A549 (cell line): ENCODE measurements at regions not wholly inside any gene's neighbourhood (a gene's known extent, or its start where the extent isn't known, plus 50 kb on each side); places are given as distances from the start of the nearest gene placed in this dataset.

Experiments used
- ATAC-seq, 2 experiments: fragments of 200-7000 bp in 1 of 2; fragments of >200 bp in 1 of 2; cut with Nextera tagmentation in 1 of 2; cut with Tn5 transposase in 1 of 2; 3 replicates each; pipeline versions ENCODE4 v1.8.0 to v1.9.1; 2018 to 2020; ENCODE audit warnings: mild to moderate bottlenecking in 1 of 2, moderate library complexity in 1 of 2
- CTCF ChIA-PET: fragments of 300-600 bp; sonication (Branson Sonifier 250); formaldehyde crosslinking; extraction: SDS; loops from one replicate; lab custom pipeline; 2021; ENCODE audit warnings: antibody characterized with exemption, inconsistent platforms; lab: Yijun Ruan, JAX
- POLR2A ChIA-PET: fragments of 350-600 bp; formaldehyde crosslinking; extraction: SDS; loops from one replicate; lab custom pipeline; 2021; ENCODE audit warnings: antibody characterized with exemption, inconsistent platforms; lab: Yijun Ruan, JAX
- DNase-seq, 2 experiments: peaks; one replicate each; pipeline versions ENCODE4 v3.0.0 to v3.0.0-alpha.2; 2011 to 2016; ENCODE audit warnings: low read depth in 1 of 2, low spot score in 1 of 2
- FAIRE-seq: peaks from 2 replicates; lab custom pipeline; 2011; peaks lifted over from hg19 to GRCh38; lab: Jason Lieb, UNC
- H3K27ac ChIP-seq, 2 experiments: fragments of >200 bp; sonication (Bioruptor Twin); formaldehyde crosslinking; 3 replicates each; pipeline ENCODE4 v1.5.1; 2016 to 2017
- H3K4me1 ChIP-seq: fragments of >200 bp; sonication (Bioruptor Twin); formaldehyde crosslinking; 3 replicates; pipeline ENCODE4 v1.6.1; 2016
- H3K4me2 ChIP-seq: fragments of >200 bp; sonication (Bioruptor Twin); formaldehyde crosslinking; 3 replicates; pipeline ENCODE4 v1.6.1; 2016
- H3K4me3 ChIP-seq: fragments of >200 bp; sonication (Bioruptor Twin); formaldehyde crosslinking; 3 replicates; pipeline ENCODE4 v1.5.1; 2016
- H3K9me3 ChIP-seq: fragments of >200 bp; sonication (Bioruptor Twin); formaldehyde crosslinking; 3 replicates; pipeline ENCODE4 v1.6.1; 2016
- CBX2 ChIP-seq: fragments of 200-600 bp; sonication (generic); IDR thresholded peaks from 2 replicates; pipeline ENCODE4 v1.6.1; 2016; ENCODE audit warnings: low read depth, mild to moderate bottlenecking, borderline replicate concordance
- CHD4 ChIP-seq: fragments of 200-600 bp; sonication (generic); IDR thresholded peaks from 2 replicates; pipeline ENCODE4 v1.6.1; 2016; ENCODE audit warnings: antibody characterized with exemption, mild to moderate bottlenecking, borderline replicate concordance
- CTCF ChIP-seq: fragments of >200 bp; sonication (Bioruptor Twin); formaldehyde crosslinking; IDR thresholded peaks from 3 replicates; pipeline ENCODE4 v1.5.1; 2016
- ELK1 ChIP-seq: fragments of 150-350 bp; IDR thresholded peaks from 2 replicates; pipeline ENCODE4 v1.6.1; 2014; ENCODE audit warnings: low read depth, mild to moderate bottlenecking, low read length
- FOSB ChIP-seq: fragments of 250-450 bp; sonication (Bioruptor Pico); IDR thresholded peaks from 2 replicates; pipeline ENCODE4 v1.5.0; 2020; ENCODE audit warnings: mild to moderate bottlenecking, moderate library complexity
- FOXS1 ChIP-seq: fragments of 250-450 bp; sonication (Bioruptor Pico); IDR thresholded peaks from 2 replicates; pipeline ENCODE4 v1.5.0; 2020; ENCODE audit warnings: mild to moderate bottlenecking, moderate library complexity
- HDAC2 ChIP-seq: fragments of 200-600 bp; sonication (generic); IDR thresholded peaks from 2 replicates; pipeline ENCODE4 v1.6.1; 2016
- HMGXB4 ChIP-seq: fragments of 250-450 bp; sonication (Bioruptor Pico); IDR thresholded peaks from 2 replicates; pipeline ENCODE4 v1.5.0; 2021; ENCODE audit warnings: mild to moderate bottlenecking, moderate library complexity, borderline replicate concordance
- HOXA7 ChIP-seq: fragments of 250-450 bp; sonication (Bioruptor Pico); IDR thresholded peaks from 2 replicates; pipeline ENCODE4 v1.5.0; 2020; ENCODE audit warnings: mild to moderate bottlenecking, moderate library complexity
- HOXB13 ChIP-seq: fragments of 250-450 bp; sonication (Bioruptor Pico); IDR thresholded peaks from 2 replicates; pipeline ENCODE4 v1.5.0; 2020; ENCODE audit warnings: low read depth, mild to moderate bottlenecking, moderate library complexity
- HOXB5 ChIP-seq: fragments of 250-450 bp; sonication (Bioruptor Pico); IDR thresholded peaks from 2 replicates; pipeline ENCODE4 v1.5.0; 2020; ENCODE audit warnings: mild to moderate bottlenecking, moderate library complexity
- JUN ChIP-seq, 2 experiments: fragments of >200 bp; sonication (Bioruptor Twin); formaldehyde crosslinking; IDR thresholded peaks; 2 replicates in 1 of 2; 3 replicates in 1 of 2; pipeline ENCODE4 v1.6.1; 2016 to 2017
- JUNB ChIP-seq: fragments of >200 bp; sonication (Bioruptor Twin); formaldehyde crosslinking; IDR thresholded peaks from 2 replicates; pipeline ENCODE4 v1.6.1; 2016
- KDM1A ChIP-seq: fragments of 200-600 bp; sonication (generic); IDR thresholded peaks from 2 replicates; pipeline ENCODE4 v1.6.1; 2016; ENCODE audit warnings: low read depth, mild to moderate bottlenecking
- MAFK ChIP-seq: fragments of 450-650 bp; IDR thresholded peaks from 2 replicates; pipeline ENCODE4 v1.6.1; 2014; ENCODE audit not compliant: partially characterized antibody
- NFE2L2 ChIP-seq: fragments of 150-350 bp; conservative IDR thresholded peaks from 2 replicates; pipeline ENCODE4 v1.6.1; 2014; ENCODE audit warnings: low read length
- NR3C1 ChIP-seq: fragments of >200 bp; sonication (Bioruptor Twin); formaldehyde crosslinking; IDR thresholded peaks from 3 replicates; pipeline ENCODE4 v1.6.1; 2017
- RAD21 ChIP-seq, 2 experiments: fragments of >200 bp in 1 of 2; sonication (Bioruptor Twin) in 1 of 2; formaldehyde crosslinking in 1 of 2; IDR thresholded peaks in 1 of 2; conservative IDR thresholded peaks in 1 of 2; 2 replicates in 1 of 2; 3 replicates in 1 of 2; pipeline ENCODE4 v1.6.1; 2012 to 2018; ENCODE audit warnings: inconsistent platforms in 1 of 2
- REST ChIP-seq: fragments of 200-600 bp; sonication (generic); IDR thresholded peaks from 2 replicates; pipeline ENCODE4 v1.6.1; 2016; ENCODE audit warnings: antibody characterized with exemption, mild to moderate bottlenecking, moderate library complexity
- RFX5 ChIP-seq: fragments of 450-650 bp; IDR thresholded peaks from 2 replicates; pipeline ENCODE4 v1.7.1; 2014; ENCODE audit warnings: antibody characterized with exemption, mild to moderate bottlenecking, moderate library complexity
- USF2 ChIP-seq: fragments of 450-650 bp; IDR thresholded peaks from 2 replicates; pipeline ENCODE4 v1.6.1; 2014; ENCODE audit warnings: antibody characterized with exemption
- ZC3H11A ChIP-seq: fragments of 450-650 bp; IDR thresholded peaks from 2 replicates; pipeline ENCODE4 v1.6.1; 2014; ENCODE audit warnings: antibody characterized with exemption, mild to moderate bottlenecking
- ZFP36 ChIP-seq: fragments of 450-650 bp; IDR thresholded peaks from 2 replicates; pipeline ENCODE4 v1.6.1; 2014; ENCODE audit warnings: borderline replicate concordance; ENCODE audit not compliant: partially characterized antibody
- ZNF302 ChIP-seq: fragments of 250-450 bp; sonication (Bioruptor Pico); IDR thresholded peaks from 2 replicates; pipeline ENCODE4 v1.9.0; 2021; ENCODE audit warnings: inconsistent platforms, mild to moderate bottlenecking, moderate library complexity
- WGBS: methylation state at CpG from one replicate; pipeline ENCODE4 v1.1.6; 2017; ENCODE audit errors: missing lambda C conversion rate; 5-methylcytosine and 5-hydroxymethylcytosine counted together

- 21% methylated on average over 4 of the region's 4 CpGs for WGBS
- CTCF ChIA-PET = no interaction called here
- POLR2A ChIA-PET = no interaction called here
These were observed 381.3 kb downstream of the ANXA1 start for GRCh38 chr9:73532985-73533384.

GRCh38 chr9:73536403-73536802 lies 384.7 kb downstream of the ANXA1 start:
- no peak for TF ChIP-seq FOSB
- TF ChIP-seq HOXB5 (CRISPR knock-in tag) = no peak
- no peak for TF ChIP-seq JUN (IDR thresholded peaks at IDR 0.05)
- no peak for TF ChIP-seq USF2
- TF ChIP-seq CBX2 = no peak
- no peak for TF ChIP-seq KDM1A
- no peak for TF ChIP-seq NR3C1
- no peak for TF ChIP-seq RAD21 (conservative IDR thresholded peaks at IDR 0.05 in 1 of 2, IDR thresholded peaks at IDR 0.05 in 1 of 2)
- TF ChIP-seq NFE2L2 = no peak
- TF ChIP-seq REST = no peak
- no peak for TF ChIP-seq MAFK
- TF ChIP-seq HOXB13 (CRISPR knock-in tag) = no peak
- ATAC-seq (no peak), FAIRE-seq (no peak), DNase-seq (no peak)
- Histone ChIP-seq H3K9me3 (no peaks in the 10 kb centered on the region), H3K4me1 (no peaks in the 10 kb centered on the region), H3K27ac (no peak overlapping the region), H3K4me2 (no peak overlapping the region), H3K4me3 (no peak overlapping the region)
- 46% methylated on average over 2 of the region's 2 CpGs for WGBS
- CTCF ChIA-PET = no interaction called here
- POLR2A ChIA-PET = no interaction called here

More at GRCh38 chr9:73532985-73533384, 381.3 kb downstream of the ANXA1 start:
- DNase-seq (no peak), ATAC-seq (no peak), FAIRE-seq (no peak)
- H3K4me3 ChIP-seq = no peak overlapping the region
- H3K4me1 ChIP-seq = no peaks in the 10 kb centered on the region
- H3K9me3 ChIP-seq = no peaks in the 10 kb centered on the region
- TF ChIP-seq ZFP36 (no peak), HDAC2 (no peak), MAFK (peak; percentile 54), NFE2L2 (no peak), USF2 (no peak), HOXA7 (CRISPR knock-in tag) (no peak), ZNF302 (CRISPR knock-in tag) (no peak)
- no peak overlapping the region for H3K4me2 ChIP-seq
- no peak overlapping the region for H3K27ac ChIP-seq

GRCh38 chr9:73537561-73537960 lies 385.9 kb downstream of the ANXA1 start:
- TF ChIP-seq RFX5 (no peak), ZC3H11A (no peak), JUNB (no peak), FOXS1 (CRISPR knock-in tag) (no peak), CTCF (no peak), CHD4 (no peak), HMGXB4 (no peak), JUN (IDR thresholded peaks at IDR 0.05) (no peak), HOXA7 (CRISPR knock-in tag) (no peak), ELK1 (no peak)
- H3K4me3 ChIP-seq = no peak overlapping the region
- ATAC-seq (no peak), FAIRE-seq (no peak), DNase-seq (no peak)
- ChIA-PET CTCF (no interaction called here), POLR2A (no interaction called here)
- 78% methylated on average over 5 of the region's 5 CpGs for WGBS
- H3K9me3 ChIP-seq = no peaks in the 10 kb centered on the region
- no peak overlapping the region for H3K27ac ChIP-seq
- H3K4me1 ChIP-seq = no peaks in the 10 kb centered on the region
- no peak overlapping the region for H3K4me2 ChIP-seq
